SK-N-SH (cell line): ENCODE measurements at regions not wholly inside any gene's neighbourhood (a gene's known extent, or its start where the extent isn't known, plus 50 kb on each side); places are given as distances from the start of the nearest gene placed in this dataset.

Experiments
- CTCF ChIA-PET: fragments of 300-600, 350-600 bp; formaldehyde crosslinking; extraction: SDS; loops from one replicate; lab custom pipeline; 2021; lab: Yijun Ruan, JAX
- POLR2A ChIA-PET: fragments of 350-600 bp; sonication (Branson Sonifier 250); formaldehyde crosslinking; extraction: SDS; loops from one replicate; lab custom pipeline; 2020; ENCODE audit warnings: antibody characterized with exemption, inconsistent platforms; lab: Yijun Ruan, JAX
- DNase-seq: peaks from one replicate; pipeline ENCODE4 v3.0.0; 2012
- H2AFZ ChIP-seq: fragments of 200-600 bp; sonication (generic); 2 replicates; pipeline ENCODE4 v1.8.1; 2016; ENCODE audit warnings: antibody characterized with exemption, mild to moderate bottlenecking, low read depth
- H3F3A ChIP-seq: fragments of 200-600 bp; sonication (generic); replicated peaks from 2 replicates; pipeline ENCODE3; 2016; ENCODE audit warnings: antibody characterized with exemption, mild to moderate bottlenecking; ENCODE audit not compliant: insufficient read depth
- H3K27ac ChIP-seq, 2 experiments: fragments of 200-500 bp in 1 of 2; fragments of 200-600 bp in 1 of 2; sonication (Bioruptor generic) in 1 of 2; sonication (generic), shearing (Covaris generic) in 1 of 2; 2 replicates each; pipeline versions ENCODE4 v1.5.1 to v1.6.1; 2014 to 2016; ENCODE audit warnings: low read depth in 2 of 2, inconsistent platforms in 1 of 2, low read length in 1 of 2, mild to moderate bottlenecking in 1 of 2, mixed read lengths in 1 of 2
- H3K27me3 ChIP-seq: fragments of 200-600 bp; sonication (generic), shearing (Covaris generic); 2 replicates; pipeline ENCODE4 v1.6.1; 2016; ENCODE audit warnings: mixed run types; ENCODE audit not compliant: insufficient read depth
- H3K36me3 ChIP-seq, 2 experiments: fragments of 200-500 bp in 1 of 2; fragments of 200-600 bp in 1 of 2; sonication (Bioruptor generic) in 1 of 2; sonication (generic) in 1 of 2; replicated peaks in 1 of 2; 2 replicates each; pipeline versions ENCODE3 to v1.5.1; 2014 to 2016; ENCODE audit warnings: low read length in 1 of 2, mild to moderate bottlenecking in 1 of 2; ENCODE audit not compliant: insufficient read depth in 2 of 2, control insufficient read depth in 1 of 2
- H3K4me1 ChIP-seq, 2 experiments: fragments of 200-500 bp in 1 of 2; fragments of 200-600 bp in 1 of 2; sonication (Bioruptor generic) in 1 of 2; sonication (generic), shearing (Covaris generic) in 1 of 2; 2 replicates each; pipeline versions ENCODE4 v1.5.1 to v1.6.1; 2014 to 2016; ENCODE audit warnings: low read depth in 1 of 2, low read length in 1 of 2, mixed run types in 1 of 2; ENCODE audit not compliant: insufficient read depth in 2 of 2, control insufficient read depth in 1 of 2
- H3K4me2 ChIP-seq: fragments of 200-600 bp; sonication (generic), shearing (Covaris generic); 2 replicates; pipeline ENCODE4 v1.6.1; 2017; ENCODE audit warnings: mixed run types
- H3K4me3 ChIP-seq, 2 experiments: fragments of 200-500 bp in 1 of 2; fragments of 200-600 bp in 1 of 2; sonication (Bioruptor generic) in 1 of 2; sonication (generic), shearing (Covaris generic) in 1 of 2; 2 replicates each; pipeline versions ENCODE4 v1.5.1 to v1.8.1; 2014 to 2016; ENCODE audit warnings: low read depth in 2 of 2, inconsistent platforms in 1 of 2, low read length in 1 of 2, mild to moderate bottlenecking in 1 of 2, mixed read lengths in 1 of 2, moderate library complexity in 1 of 2
- H3K79me2 ChIP-seq: fragments of 200-600 bp; sonication (generic); 2 replicates; pipeline ENCODE4 v1.8.1; 2017; ENCODE audit warnings: mild to moderate bottlenecking; ENCODE audit not compliant: insufficient read depth
- H3K9ac ChIP-seq: fragments of 200-600 bp; sonication (generic); 2 replicates; pipeline ENCODE4 v1.6.1; 2017; ENCODE audit warnings: mixed run types
- H3K9me2 ChIP-seq: fragments of 200-600 bp; sonication (generic); 2 replicates; pipeline ENCODE4 v1.6.1; 2017; ENCODE audit warnings: mixed run types
- H3K9me3 ChIP-seq: fragments of 200-600 bp; sonication (generic); 2 replicates; pipeline ENCODE4 v1.6.1; 2017; ENCODE audit warnings: mixed run types, mild to moderate bottlenecking, moderate library complexity
- H4K20me1 ChIP-seq: fragments of 200-600 bp; sonication (generic); 2 replicates; pipeline ENCODE4 v1.6.1; 2017; ENCODE audit warnings: mild to moderate bottlenecking, mixed run types; ENCODE audit not compliant: insufficient read depth
- CTCF ChIP-seq: fragments of 200-600 bp; sonication (generic); IDR thresholded peaks from 2 replicates; pipeline ENCODE4 v1.6.1; 2017; ENCODE audit warnings: antibody characterized with exemption, mild to moderate bottlenecking, moderate library complexity
- EP300 ChIP-seq, 2 experiments: IDR thresholded peaks; 2 replicates each; pipeline versions ENCODE4 v1.4.0 to v1.6.1; 2012; ENCODE audit warnings: borderline replicate concordance in 1 of 2, low read depth in 1 of 2, low read length in 1 of 2
- GATA2 ChIP-seq: sonication (generic); formaldehyde crosslinking; IDR thresholded peaks from 2 replicates; pipeline ENCODE4 v1.5.0; 2020; ENCODE audit warnings: mild to moderate bottlenecking, missing genetic modification reagents
- MXI1 ChIP-seq: IDR thresholded peaks from 2 replicates; pipeline ENCODE4 v1.6.1; 2012; ENCODE audit warnings: mild to moderate bottlenecking, low read depth, low read length, improper control_type of control experiment
- POLR2AphosphoS5 ChIP-seq: IDR thresholded peaks from 2 replicates; pipeline ENCODE4 v1.6.1; 2012; ENCODE audit warnings: low read depth, low read length
- RAD21 ChIP-seq: IDR thresholded peaks from 2 replicates; pipeline ENCODE4 v1.6.1; 2012; ENCODE audit warnings: mild to moderate bottlenecking, low read length
- REST ChIP-seq: IDR thresholded peaks from 2 replicates; pipeline ENCODE4 v1.6.1; 2012; ENCODE audit warnings: mild to moderate bottlenecking, low read depth, low read length, moderate library complexity
- RFX5 ChIP-seq: IDR thresholded peaks from 2 replicates; pipeline ENCODE4 v1.6.1; 2012; ENCODE audit warnings: mild to moderate bottlenecking, improper control_type of control experiment, low read length
- RXRA ChIP-seq: IDR thresholded peaks from 2 replicates; pipeline ENCODE4 v1.4.0; 2012; ENCODE audit warnings: low read depth, mild to moderate bottlenecking, borderline replicate concordance
- SIN3A ChIP-seq: IDR thresholded peaks from 2 replicates; pipeline ENCODE4 v1.6.1; 2012; ENCODE audit warnings: low read depth, mild to moderate bottlenecking, low read length, moderate library complexity, borderline replicate concordance
- TAF1 ChIP-seq: IDR thresholded peaks from 2 replicates; pipeline ENCODE4 v1.6.1; 2012; ENCODE audit warnings: low read depth, mild to moderate bottlenecking, low read length, moderate library complexity, borderline replicate concordance
- WGBS: methylation state at CpG from one replicate; pipeline ENCODE4 v1.1.6; 2017; ENCODE audit warnings: low lambda C conversion rate; 5-methylcytosine and 5-hydroxymethylcytosine counted together

- ChIA-PET POLR2A (no interaction called here), CTCF (interaction anchor here (0.9 to 1.1 kb wide), 2 partner anchors 16 to 48 kb away, joined by 3 to 5 read pairs; no protein-coding TSS in a partner anchor)
- no peaks in the 10 kb centered on the region for H3F3A ChIP-seq
- peaks cover 7% of the 10 kb centered on the region; the same call in 1 of the 2 replicates for H3K9me3 ChIP-seq
- no peak for TF ChIP-seq RFX5
- no peak for TF ChIP-seq TAF1
- TF ChIP-seq POLR2AphosphoS5: no peak
- no peak for TF ChIP-seq RAD21
- no peak for TF ChIP-seq REST
- TF ChIP-seq SIN3A: no peak
- TF ChIP-seq CTCF: no peak
- no peak for TF ChIP-seq GATA2
- no peak for TF ChIP-seq MXI1
- no peak for TF ChIP-seq RXRA
- TF ChIP-seq EP300 (IDR thresholded peaks at IDR 0.05; ENCODE audit: borderline replicate concordance in 1 of 2, low read depth in 1 of 2, low read length in 1 of 2): no peak
- H3K79me2 ChIP-seq: no peaks in the 10 kb centered on the region
- no peaks in the 10 kb centered on the region for H3K4me1 ChIP-seq
- H3K4me2 ChIP-seq: no peak overlapping the region
- peaks cover 9% of the 10 kb centered on the region; the same call in 1 of the 2 replicates for H3K27me3 ChIP-seq
- no peak overlapping the region for H2AFZ ChIP-seq
- H3K9ac ChIP-seq: no peak overlapping the region
- 70% methylated on average over 21 of the region's 23 CpGs for WGBS
- no peaks in the 10 kb centered on the region for H3K36me3 ChIP-seq
- no peak overlapping the region for H3K27ac ChIP-seq
- no peaks in the 10 kb centered on the region for H4K20me1 ChIP-seq
- DNase-seq: no peak
- no peaks in the 10 kb centered on the region for H3K9me2 ChIP-seq
- no peak overlapping the region for H3K4me3 ChIP-seq
Measured at GRCh38 chr7:381211-382042, 91.5 kb downstream of the FOXL3 start.
